ENCODE measurements at regions not wholly inside any gene's neighbourhood (a gene's known extent, or its start where the extent isn't known, plus 50 kb on each side); places are given as distances from the start of the nearest gene placed in this dataset.

GRCh38 chr5:71782771-71783770 lies 64.0 kb downstream of the CARTPT start:
- no peak for TF ChIP-seq TAF1 (IDR thresholded peaks at IDR 0.05; ENCODE audit: borderline replicate concordance, insufficient read depth, low read length)
- TF ChIP-seq FOXP2 (optimal IDR thresholded peaks at IDR 0.05; ENCODE audit: borderline replicate concordance, extremely low read depth, extremely low read length, insufficient read depth) = no peak
- no peak for TF ChIP-seq REST (IDR thresholded peaks at IDR 0.05; ENCODE audit: insufficient read depth in 1 of 2, low read depth in 2 of 2, low read length in 2 of 2)
- TF ChIP-seq POLR2AphosphoS5 (IDR thresholded peaks at IDR 0.05; ENCODE audit: low read depth, low read length) = no peak
- TF ChIP-seq SIN3A (IDR thresholded peaks at IDR 0.05; ENCODE audit: borderline replicate concordance, insufficient read depth, low read length) = no peak

GRCh38 chr5:71783891-71784290 lies 64.8 kb downstream of the CARTPT start:
- TF ChIP-seq TAF1 (IDR thresholded peaks at IDR 0.05; ENCODE audit: borderline replicate concordance, insufficient read depth, low read length) = no peak
- TF ChIP-seq SIN3A (IDR thresholded peaks at IDR 0.05; ENCODE audit: borderline replicate concordance, insufficient read depth, low read length) = no peak
- TF ChIP-seq REST (IDR thresholded peaks at IDR 0.05; ENCODE audit: insufficient read depth in 1 of 2, low read depth in 2 of 2, low read length in 2 of 2) = no peak
- no peak for TF ChIP-seq POLR2AphosphoS5 (IDR thresholded peaks at IDR 0.05; ENCODE audit: low read depth, low read length)
- TF ChIP-seq FOXP2 (optimal IDR thresholded peaks at IDR 0.05; ENCODE audit: borderline replicate concordance, extremely low read depth, extremely low read length, insufficient read depth) = no peak

GRCh38 chr5:71786337-71787055 lies 67.4 kb downstream of the CARTPT start:
- TF ChIP-seq FOXP2 (optimal IDR thresholded peaks at IDR 0.05; ENCODE audit: borderline replicate concordance, extremely low read depth, extremely low read length, insufficient read depth) (no peak), REST (IDR thresholded peaks at IDR 0.05; ENCODE audit: insufficient read depth in 1 of 2, low read depth in 2 of 2, low read length in 2 of 2) (no peak), TAF1 (IDR thresholded peaks at IDR 0.05; ENCODE audit: borderline replicate concordance, insufficient read depth, low read length) (no peak)

- TF ChIP-seq REST (IDR thresholded peaks at IDR 0.05; ENCODE audit: insufficient read depth in 1 of 2, low read depth in 2 of 2, low read length in 2 of 2) (no peak), SIN3A (IDR thresholded peaks at IDR 0.05; ENCODE audit: borderline replicate concordance, insufficient read depth, low read length) (no peak), POLR2AphosphoS5 (IDR thresholded peaks at IDR 0.05; ENCODE audit: low read depth, low read length) (no peak), FOXP2 (optimal IDR thresholded peaks at IDR 0.05; ENCODE audit: borderline replicate concordance, extremely low read depth, extremely low read length, insufficient read depth) (no peak), TAF1 (IDR thresholded peaks at IDR 0.05; ENCODE audit: borderline replicate concordance, insufficient read depth, low read length) (no peak)
Measured at GRCh38 chr5:71788794-71789193, 69.7 kb downstream of the CARTPT start.

All from PFSK-1 (cell line).